GM20000 (cell line): ENCODE measurements at regions not wholly inside any gene's neighbourhood (a gene's known extent, or its start where the extent isn't known, plus 50 kb on each side); places are given as distances from the start of the nearest gene placed in this dataset.

ENCODE experiments used
- DNase-seq: peaks from one replicate; pipeline ENCODE4 v3.0.0; 2012; ENCODE audit warnings: low spot score
- TF ChIP-seq, protein P1 (sequence below): IDR thresholded peaks from 2 replicates; pipeline ENCODE4 v1.5.1; 2012; ENCODE audit warnings: mild to moderate bottlenecking, control low read depth; ENCODE audit errors: extremely low read depth, missing control alignments

DNA sequence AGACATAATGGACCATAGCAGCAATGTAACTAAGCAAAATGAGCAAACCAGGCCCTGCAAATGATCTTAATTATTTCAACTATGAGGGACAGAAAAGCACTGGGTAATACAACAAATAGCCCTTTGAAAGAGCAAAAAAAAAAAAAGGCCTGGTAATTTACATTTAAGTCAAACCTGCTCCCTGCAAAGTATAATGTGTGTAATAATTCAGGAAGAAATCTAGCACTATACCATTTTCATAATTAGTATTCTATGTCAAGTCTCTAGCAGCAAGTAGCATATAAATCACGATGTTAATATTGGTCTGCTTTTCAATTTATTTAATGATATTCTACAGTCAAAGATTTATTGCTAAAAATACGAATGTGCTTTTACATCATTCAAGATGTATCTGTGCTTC is 489.6 kb downstream of the BMP2 start:
- no peak for DNase-seq
- TF ChIP-seq, protein P1, sequence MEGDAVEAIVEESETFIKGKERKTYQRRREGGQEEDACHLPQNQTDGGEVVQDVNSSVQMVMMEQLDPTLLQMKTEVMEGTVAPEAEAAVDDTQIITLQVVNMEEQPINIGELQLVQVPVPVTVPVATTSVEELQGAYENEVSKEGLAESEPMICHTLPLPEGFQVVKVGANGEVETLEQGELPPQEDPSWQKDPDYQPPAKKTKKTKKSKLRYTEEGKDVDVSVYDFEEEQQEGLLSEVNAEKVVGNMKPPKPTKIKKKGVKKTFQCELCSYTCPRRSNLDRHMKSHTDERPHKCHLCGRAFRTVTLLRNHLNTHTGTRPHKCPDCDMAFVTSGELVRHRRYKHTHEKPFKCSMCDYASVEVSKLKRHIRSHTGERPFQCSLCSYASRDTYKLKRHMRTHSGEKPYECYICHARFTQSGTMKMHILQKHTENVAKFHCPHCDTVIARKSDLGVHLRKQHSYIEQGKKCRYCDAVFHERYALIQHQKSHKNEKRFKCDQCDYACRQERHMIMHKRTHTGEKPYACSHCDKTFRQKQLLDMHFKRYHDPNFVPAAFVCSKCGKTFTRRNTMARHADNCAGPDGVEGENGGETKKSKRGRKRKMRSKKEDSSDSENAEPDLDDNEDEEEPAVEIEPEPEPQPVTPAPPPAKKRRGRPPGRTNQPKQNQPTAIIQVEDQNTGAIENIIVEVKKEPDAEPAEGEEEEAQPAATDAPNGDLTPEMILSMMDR, result no peak

DNA sequence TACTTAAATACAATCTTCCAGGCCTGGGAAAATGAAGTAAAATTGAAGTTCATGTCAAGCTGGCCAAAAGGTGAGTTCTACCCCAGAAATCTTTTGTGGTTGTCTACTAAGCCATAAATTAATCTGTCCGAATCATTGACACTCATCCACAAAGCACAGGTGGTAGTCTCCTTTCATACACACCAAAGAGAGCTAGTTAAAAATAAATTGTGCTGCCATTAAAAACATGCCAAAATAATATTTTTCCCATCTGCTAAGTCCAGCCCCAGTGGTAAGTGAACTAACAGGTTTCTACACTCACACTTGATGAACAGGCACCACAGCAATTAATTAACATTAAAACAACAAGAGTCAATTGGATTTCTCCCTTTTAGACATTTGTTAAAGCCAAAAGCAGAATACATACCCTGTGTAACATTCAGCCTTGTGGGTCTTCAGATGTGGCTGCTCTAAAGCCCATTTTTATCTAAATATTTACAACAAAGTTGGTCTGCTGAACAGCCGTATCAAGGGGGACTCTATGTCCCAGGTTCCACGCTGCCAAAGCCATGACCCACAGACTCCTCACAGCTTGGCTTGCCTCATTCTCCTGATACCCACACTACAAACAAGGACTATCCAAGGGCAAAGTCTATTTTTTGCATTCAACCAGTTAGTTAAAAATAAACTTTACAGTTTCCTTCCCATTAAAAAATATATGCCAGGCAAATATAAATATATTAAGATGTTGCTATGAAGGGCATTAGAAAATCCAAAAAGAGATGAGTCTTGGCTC is 490.4 kb downstream of the BMP2 start:
- TF ChIP-seq, protein P1, result no peak
- no peak for DNase-seq

DNA sequence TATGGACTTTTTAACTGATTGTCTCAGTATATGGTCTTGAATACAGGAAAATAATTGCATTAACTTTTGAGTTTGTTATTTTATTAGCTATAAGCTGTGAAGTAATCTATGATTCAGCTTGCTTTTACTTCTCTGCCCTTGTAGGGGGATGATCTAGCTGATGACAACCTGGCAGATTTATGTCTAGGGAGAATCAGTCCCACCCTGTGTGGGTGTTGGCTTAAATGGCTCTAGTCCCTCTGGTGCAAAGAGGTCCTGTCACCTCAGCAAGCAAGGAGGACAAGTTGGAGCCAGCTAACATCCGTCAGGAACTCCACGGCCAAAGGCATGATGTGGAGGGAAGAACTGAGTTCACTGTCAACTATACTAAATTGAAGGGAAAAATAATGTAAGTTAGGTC is 495.3 kb downstream of the BMP2 start:
- TF ChIP-seq, protein P1, result no peak
- no peak for DNase-seq

DNA sequence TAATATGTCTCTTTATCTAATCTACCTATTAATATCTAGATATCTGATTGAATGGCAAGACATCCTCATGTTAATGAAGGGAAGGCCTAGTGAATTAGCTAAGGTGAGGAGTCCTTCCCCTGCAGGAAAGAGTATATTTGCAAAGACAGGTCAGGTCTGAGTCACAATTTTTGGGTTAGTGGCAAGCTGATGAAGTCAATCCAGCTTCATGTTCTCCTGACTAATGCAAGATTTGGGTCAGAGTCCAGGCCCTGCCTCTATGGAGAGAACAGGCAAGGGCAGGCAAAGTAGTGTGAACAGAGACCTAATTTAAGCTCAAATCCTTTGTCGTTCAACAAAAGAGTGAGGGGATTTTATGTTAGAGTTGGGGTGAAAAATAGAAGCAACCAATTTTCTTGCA is 496.7 kb downstream of the BMP2 start:
- no peak for DNase-seq
- TF ChIP-seq, protein P1, result no peak

DNA sequence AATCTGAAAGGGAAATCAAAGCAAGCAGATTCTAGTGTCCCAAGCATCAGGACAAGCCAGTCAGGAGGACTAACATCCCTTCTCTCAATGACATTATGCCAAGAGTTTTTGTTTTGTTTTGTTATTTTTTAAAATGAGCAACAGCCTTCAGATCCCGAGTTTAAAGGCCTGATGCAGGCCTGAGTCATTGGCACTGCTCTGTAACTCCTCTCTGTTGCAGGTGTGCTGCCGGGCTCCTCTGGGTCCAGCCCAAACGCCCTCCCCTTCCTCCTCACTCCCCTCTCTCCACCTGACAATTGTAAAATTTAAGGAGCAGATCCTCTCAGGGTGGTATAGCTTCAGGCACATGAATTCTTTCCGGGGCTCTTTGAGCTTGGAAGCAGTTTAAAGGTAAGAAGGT is 502.0 kb downstream of the BMP2 start:
- TF ChIP-seq, protein P1, result no peak

DNA sequence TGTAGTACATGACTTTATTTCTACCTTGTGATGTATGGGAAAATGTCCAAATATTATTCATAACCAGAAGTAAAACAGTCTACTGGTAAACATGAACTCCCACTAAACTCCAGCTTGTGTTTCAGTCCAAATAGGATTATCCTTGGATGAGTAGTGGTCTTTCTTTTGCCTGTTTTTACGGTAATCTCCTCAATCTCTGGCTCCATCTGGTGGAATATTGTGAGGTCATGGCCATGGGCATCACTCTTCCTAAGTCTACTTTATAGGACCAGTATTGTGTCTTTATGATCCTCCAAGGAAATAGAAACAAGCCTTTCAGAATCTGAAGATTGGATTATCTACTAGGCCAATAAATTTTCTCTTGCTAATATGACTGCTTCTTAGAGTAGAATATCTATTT is 505.0 kb downstream of the BMP2 start:
- no peak for DNase-seq
- TF ChIP-seq, protein P1, result no peak

More for the DNA sequence above, 502.0 kb downstream of the BMP2 start:
- DNase-seq, result no peak

DNA sequence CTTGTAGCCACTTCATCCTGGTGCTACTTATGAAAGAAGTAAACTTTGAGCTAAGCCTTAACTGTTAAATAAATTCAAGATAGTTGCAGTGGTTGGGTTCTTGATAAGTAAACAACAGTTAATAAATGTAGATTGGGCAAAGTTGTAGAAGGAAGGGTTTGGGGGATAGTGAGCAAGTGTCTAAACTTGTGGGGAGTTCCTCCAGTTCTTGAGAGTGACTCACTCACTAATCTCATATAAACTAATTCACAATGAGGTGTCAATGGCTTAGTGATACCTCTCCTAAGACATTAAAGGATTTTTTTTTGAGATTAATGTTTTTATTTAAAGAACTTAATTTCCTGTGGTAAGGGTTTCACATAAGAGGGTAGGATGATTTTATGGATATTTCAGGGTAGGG is 507.4 kb downstream of the BMP2 start:
- TF ChIP-seq, protein P1, result no peak
- no peak for DNase-seq
